Endothelial cell of umbilical vein (primary cell): ENCODE measurements at regions not wholly inside any gene's neighbourhood (a gene's known extent, or its start where the extent isn't known, plus 50 kb on each side); places are given as distances from the start of the nearest gene placed in this dataset.
"Not testable (repeated sequence)": the region's sequence is repeated elsewhere in the genome, so short reads cannot be mapped to it uniquely, and the experiment has no call there.

Experiments used
- BruUV-seq: library from RNA; stranded (reverse); fragments of 400-500 nt; replicated peaks from 2 replicates; lab custom pipeline; 2021; lab: Mats Ljungman, UMichigan
- CTCF ChIA-PET: fragments of 300-600, 350-600 bp; sonication (Branson Sonifier 250); formaldehyde crosslinking; loops from one replicate; lab custom pipeline; 2021; ENCODE audit warnings: antibody characterized with exemption, inconsistent platforms; lab: Charles Lee
- POLR2A ChIA-PET: fragments of 300-600, 350-600 bp; sonication (Branson Sonifier 250); formaldehyde crosslinking; loops from one replicate; lab custom pipeline; 2021; ENCODE audit warnings: antibody characterized with exemption, inconsistent platforms; lab: Charles Lee
- DNase-seq: peaks from one replicate; pipeline ENCODE4 v3.0.0-alpha.2; 2011; ENCODE audit warnings: low read depth, low spot score
- FAIRE-seq: peaks from 2 replicates; lab custom pipeline; 2011; peaks lifted over from hg19 to GRCh38; lab: Jason Lieb, UNC
- H2AFZ ChIP-seq: 2 replicates; pipeline ENCODE4 v1.6.0; 2012; ENCODE audit warnings: low read depth, low read length, control low read depth, inconsistent platforms
- H3K27ac ChIP-seq: 2 replicates; pipeline ENCODE4 v1.5.1; 2011; ENCODE audit warnings: low read depth, mild to moderate bottlenecking, control low read depth, low read length, moderate library complexity; ENCODE audit not compliant: insufficient read depth
- H3K27me3 ChIP-seq, 2 experiments: 2 replicates each; pipeline versions ENCODE4 v1.6.0 to v1.6.1; 2011; ENCODE audit warnings: low read length in 2 of 2, mixed read lengths in 1 of 2; ENCODE audit not compliant: control insufficient read depth in 2 of 2, insufficient read depth in 2 of 2
- H3K36me3 ChIP-seq, 2 experiments: 2 replicates in 1 of 2; 3 replicates in 1 of 2; pipeline ENCODE4 v1.5.1; 2011; ENCODE audit warnings: low read length in 2 of 2, mild to moderate bottlenecking in 1 of 2, moderate library complexity in 1 of 2; ENCODE audit not compliant: control insufficient read depth in 2 of 2, insufficient read depth in 2 of 2; ENCODE audit errors: extremely low read depth in 1 of 2
- H3K4me1 ChIP-seq: 3 replicates; pipeline ENCODE4 v1.5.1; 2011; ENCODE audit warnings: mild to moderate bottlenecking, low read length; ENCODE audit not compliant: control insufficient read depth, insufficient read depth; ENCODE audit errors: extremely low read depth
- H3K4me2 ChIP-seq: 2 replicates; pipeline ENCODE4 v1.6.1; 2011; ENCODE audit warnings: low read length, control low read depth, mixed read lengths; ENCODE audit not compliant: insufficient read depth
- H3K4me3 ChIP-seq, 3 experiments: fragments of 200-600 bp in 1 of 3; sonication (generic), shearing (Covaris generic) in 1 of 3; replicated peaks in 1 of 3; 2 replicates each; pipeline ENCODE4 v1.5.1; 2011 to 2016; ENCODE audit warnings: control low read depth in 3 of 3, low read length in 3 of 3, mild to moderate bottlenecking in 2 of 3, inconsistent platforms in 1 of 3, low read depth in 1 of 3, moderate library complexity in 1 of 3; ENCODE audit not compliant: insufficient read depth in 1 of 3
- H3K79me2 ChIP-seq: 2 replicates; pipeline ENCODE4 v1.6.0; 2012; ENCODE audit warnings: low read length, inconsistent platforms; ENCODE audit not compliant: control insufficient read depth, insufficient read depth
- H3K9ac ChIP-seq: replicated peaks from 2 replicates; pipeline ENCODE3; 2011; ENCODE audit warnings: low read length, control low read depth; ENCODE audit not compliant: insufficient read depth; ENCODE audit errors: extremely low read depth
- H3K9me1 ChIP-seq: replicated peaks from 3 replicates; pipeline ENCODE4 v1.6.0; 2011; ENCODE audit warnings: mild to moderate bottlenecking, low read length; ENCODE audit not compliant: control insufficient read depth, insufficient read depth; ENCODE audit errors: extremely low read depth
- H3K9me3 ChIP-seq: replicated peaks from 2 replicates; pipeline ENCODE4 v1.5.1; 2012; ENCODE audit warnings: low read length, inconsistent platforms; ENCODE audit not compliant: control insufficient read depth, insufficient read depth
- H4K20me1 ChIP-seq: replicated peaks from 2 replicates; pipeline ENCODE3; 2011; ENCODE audit warnings: mild to moderate bottlenecking, low read length; ENCODE audit not compliant: control insufficient read depth, insufficient read depth; ENCODE audit errors: extremely low read depth
- EZH2 ChIP-seq: IDR thresholded peaks from 2 replicates; pipeline ENCODE4 v1.6.1; 2012; ENCODE audit warnings: borderline replicate concordance, low read depth, mild to moderate bottlenecking, moderate library complexity, low read length, inconsistent platforms; ENCODE audit not compliant: severe bottlenecking
- FOS ChIP-seq: IDR thresholded peaks from 2 replicates; pipeline ENCODE4 v1.6.1; 2011; ENCODE audit warnings: mild to moderate bottlenecking, low read length, moderate library complexity, borderline replicate concordance; ENCODE audit not compliant: insufficient read depth
- GATA2 ChIP-seq: IDR thresholded peaks from 2 replicates; pipeline ENCODE4 v1.7.0; 2011; ENCODE audit warnings: low read depth, mild to moderate bottlenecking, moderate library complexity, mixed read lengths, low read length; ENCODE audit not compliant: insufficient read length, insufficient read depth
- JUN ChIP-seq: IDR thresholded peaks from 2 replicates; pipeline ENCODE4 v1.6.1; 2011; ENCODE audit warnings: borderline replicate concordance, low read depth; ENCODE audit not compliant: insufficient read length, insufficient read depth
- MYC ChIP-seq: IDR thresholded peaks from one replicate; pipeline ENCODE4 v1.6.1; 2011; ENCODE audit warnings: mild to moderate bottlenecking, low read depth, low read length
- POLR2A ChIP-seq: IDR thresholded peaks from 2 replicates; pipeline ENCODE4 v1.6.1; 2012; ENCODE audit warnings: low read depth, mild to moderate bottlenecking, control low read depth, low read length
- POLR2AphosphoS5 ChIP-seq: IDR thresholded peaks from 2 replicates; pipeline ENCODE4 v1.6.1; 2012; ENCODE audit warnings: low read depth, mild to moderate bottlenecking, control low read depth, low read length, moderate library complexity; ENCODE audit not compliant: insufficient read depth
- dilution Hi-C: fragments of 300-500 bp; cut with MboI; formaldehyde crosslinking; loops from one replicate; pipeline ENCODE4 v1.15.0; 2019; ENCODE audit warnings: low sequenced_read_pairs; ENCODE audit not compliant: extremely low pct_ligation_motif_present
- intact Hi-C: fragments of 100-400 bp; cut with micrococcal nuclease; formaldehyde crosslinking; loops from one replicate; pipeline ENCODE4 v1.10.0; 2022
- TF ChIP-seq, protein P1 (sequence below): IDR thresholded peaks from 2 replicates; pipeline ENCODE4 v1.6.1; 2011; ENCODE audit not compliant: insufficient read depth, insufficient read length
- TF ChIP-seq, protein P2 (sequence below), 2 donors: IDR thresholded peaks; 1 replicate in 1 of 2; 2 replicates in 1 of 2; pipeline ENCODE4 v1.5.1; 2011; ENCODE audit warnings: low read length in 2 of 2, mild to moderate bottlenecking in 2 of 2, moderate library complexity in 2 of 2, control low read depth in 1 of 2, inconsistent platforms in 1 of 2, low read depth in 1 of 2; ENCODE audit not compliant: insufficient read depth in 1 of 2; ENCODE audit errors: extremely low read depth in 1 of 2

DNA sequence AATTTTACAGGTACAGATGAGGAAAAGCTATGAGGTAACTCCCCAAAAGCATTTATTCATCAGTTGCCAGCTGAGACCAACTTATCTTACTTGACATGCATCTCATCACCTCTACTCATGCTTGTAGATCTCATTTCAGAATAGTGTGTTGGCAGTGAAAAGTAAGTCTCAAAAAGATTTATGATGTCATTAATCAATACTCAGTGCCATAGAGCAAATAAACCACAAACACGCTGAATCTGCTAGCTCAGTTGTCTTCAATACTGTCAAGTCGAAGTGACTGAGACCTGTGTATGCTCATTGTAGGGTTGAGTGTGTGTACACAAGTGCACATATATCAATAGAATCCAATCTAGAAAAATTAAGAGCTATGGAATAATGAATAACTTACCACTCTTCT, 413.5 kb downstream of the CNTN3 start:
- H3K79me2 ChIP-seq, result no peaks in the 10 kb centered on the region
- no peak for TF ChIP-seq GATA2
- no peak for TF ChIP-seq POLR2A
- no peak for TF ChIP-seq EZH2
- TF ChIP-seq FOS, result no peak
- TF ChIP-seq JUN, result no peak
- TF ChIP-seq, protein P1, sequence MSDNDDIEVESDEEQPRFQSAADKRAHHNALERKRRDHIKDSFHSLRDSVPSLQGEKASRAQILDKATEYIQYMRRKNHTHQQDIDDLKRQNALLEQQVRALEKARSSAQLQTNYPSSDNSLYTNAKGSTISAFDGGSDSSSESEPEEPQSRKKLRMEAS, result no peak
- TF ChIP-seq POLR2AphosphoS5, result no peak
- no peak for TF ChIP-seq MYC
- TF ChIP-seq, protein P2, sequence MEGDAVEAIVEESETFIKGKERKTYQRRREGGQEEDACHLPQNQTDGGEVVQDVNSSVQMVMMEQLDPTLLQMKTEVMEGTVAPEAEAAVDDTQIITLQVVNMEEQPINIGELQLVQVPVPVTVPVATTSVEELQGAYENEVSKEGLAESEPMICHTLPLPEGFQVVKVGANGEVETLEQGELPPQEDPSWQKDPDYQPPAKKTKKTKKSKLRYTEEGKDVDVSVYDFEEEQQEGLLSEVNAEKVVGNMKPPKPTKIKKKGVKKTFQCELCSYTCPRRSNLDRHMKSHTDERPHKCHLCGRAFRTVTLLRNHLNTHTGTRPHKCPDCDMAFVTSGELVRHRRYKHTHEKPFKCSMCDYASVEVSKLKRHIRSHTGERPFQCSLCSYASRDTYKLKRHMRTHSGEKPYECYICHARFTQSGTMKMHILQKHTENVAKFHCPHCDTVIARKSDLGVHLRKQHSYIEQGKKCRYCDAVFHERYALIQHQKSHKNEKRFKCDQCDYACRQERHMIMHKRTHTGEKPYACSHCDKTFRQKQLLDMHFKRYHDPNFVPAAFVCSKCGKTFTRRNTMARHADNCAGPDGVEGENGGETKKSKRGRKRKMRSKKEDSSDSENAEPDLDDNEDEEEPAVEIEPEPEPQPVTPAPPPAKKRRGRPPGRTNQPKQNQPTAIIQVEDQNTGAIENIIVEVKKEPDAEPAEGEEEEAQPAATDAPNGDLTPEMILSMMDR (IDR thresholded peaks at IDR 0.05; ENCODE audit: extremely low read depth in 1 of 2, insufficient read depth in 1 of 2, low read depth in 1 of 2, low read length in 2 of 2), result no peak
- ChIA-PET POLR2A (no interaction called here), CTCF (no interaction called here)
- BruUV-seq, result no TSS peak
- H4K20me1 ChIP-seq, result no peaks in the 10 kb centered on the region
- no peak overlapping the region for H3K9ac ChIP-seq
- H3K9me1 ChIP-seq, result no peaks in the 10 kb centered on the region
- no peak overlapping the region for H3K4me2 ChIP-seq
- intact Hi-C loops, result no loop called here
- dilution Hi-C loops, result no loop called here
- DNase-seq (no peak), FAIRE-seq (no peak)
- no peaks in the 10 kb centered on the region for H3K4me1 ChIP-seq
- H2AFZ ChIP-seq, result no peak overlapping the region
- H3K4me3 ChIP-seq, result no peak overlapping the region
- peaks cover 7% of the 10 kb centered on the region for H3K9me3 ChIP-seq
- H3K27me3 ChIP-seq, result no peaks in the 10 kb centered on the region
- H3K36me3 ChIP-seq, result no peaks in the 10 kb centered on the region
- H3K27ac ChIP-seq, result no peak overlapping the region

DNA sequence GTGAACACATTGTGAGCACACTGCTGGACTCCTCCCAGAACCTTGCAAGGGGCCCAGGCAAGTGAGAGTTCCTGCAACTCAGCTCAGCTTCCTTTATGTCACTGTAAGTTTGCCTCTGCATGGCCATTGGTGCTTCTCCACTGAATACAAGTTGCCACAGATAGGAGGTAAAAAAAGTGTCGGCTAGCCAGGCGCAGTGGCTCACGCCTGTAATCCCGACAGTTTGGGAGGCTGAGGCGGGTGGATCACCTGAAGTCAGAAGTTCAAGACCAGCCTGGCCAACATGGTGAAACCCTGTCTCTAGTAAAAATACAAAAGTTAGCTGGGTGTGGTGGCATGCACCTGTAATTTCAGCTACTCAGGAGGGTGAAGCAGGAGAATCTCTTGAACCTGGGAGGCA, 435.8 kb downstream of the CNTN3 start:
- H4K20me1 ChIP-seq, H2AFZ ChIP-seq, H3K4me3 ChIP-seq, DNase-seq, H3K9me3 ChIP-seq, POLR2A ChIA-PET, H3K9me1 ChIP-seq, dilution Hi-C loops, FAIRE-seq, BruUV-seq, H3K4me2 ChIP-seq, H3K79me2 ChIP-seq, H3K36me3 ChIP-seq, H3K27me3 ChIP-seq, H3K4me1 ChIP-seq, H3K9ac ChIP-seq, CTCF ChIA-PET, H3K27ac ChIP-seq, intact Hi-C loops: not testable (repeated sequence)
